H9 (cell line): ENCODE measurements at regions not wholly inside any gene's neighbourhood (a gene's known extent, or its start where the extent isn't known, plus 50 kb on each side); places are given as distances from the start of the nearest gene placed in this dataset.

Experiments used
- DNase-seq: peaks from one replicate; pipeline ENCODE4 v3.0.0-alpha.2; 2017
- H2AFZ ChIP-seq: one replicate; pipeline ENCODE4 v1.6.1; 2013; ENCODE audit warnings: mild to moderate bottlenecking, low read length, control low read depth, moderate library complexity
- H2AK5ac ChIP-seq: 2 replicates; pipeline ENCODE4 v1.6.1; 2013; ENCODE audit warnings: low read length, control low read depth, mixed read lengths; ENCODE audit not compliant: insufficient read length
- H2BK120ac ChIP-seq: one replicate; pipeline ENCODE4 v1.6.1; 2013; ENCODE audit warnings: low read depth, mild to moderate bottlenecking, low read length, control low read depth, inconsistent platforms; ENCODE audit not compliant: poor library complexity, severe bottlenecking
- H2BK12ac ChIP-seq: 2 replicates; pipeline ENCODE4 v1.6.1; 2013; ENCODE audit warnings: low read length, control low read depth, mixed read lengths, low read depth; ENCODE audit not compliant: insufficient read length
- H2BK15ac ChIP-seq: 2 replicates; pipeline ENCODE4 v1.6.1; 2013; ENCODE audit warnings: low read depth, low read length, control low read depth
- H2BK20ac ChIP-seq: one replicate; pipeline ENCODE4 v1.6.1; 2013; ENCODE audit warnings: low read depth, mild to moderate bottlenecking, low read length, control low read depth, inconsistent platforms; ENCODE audit not compliant: poor library complexity, severe bottlenecking
- H2BK5ac ChIP-seq: 2 replicates; pipeline ENCODE4 v1.6.1; 2013; ENCODE audit warnings: low read length, control low read depth, mixed read lengths; ENCODE audit not compliant: insufficient read length
- H3K14ac ChIP-seq: 2 replicates; pipeline ENCODE4 v1.6.1; 2013; ENCODE audit warnings: low read length, control low read depth; ENCODE audit not compliant: insufficient read depth
- H3K18ac ChIP-seq: 2 replicates; pipeline ENCODE4 v1.6.1; 2013; ENCODE audit warnings: low read depth, mild to moderate bottlenecking, mixed read lengths, low read length, control low read depth; ENCODE audit not compliant: insufficient read length
- H3K23ac ChIP-seq: 2 replicates; pipeline ENCODE4 v1.6.1; 2013; ENCODE audit warnings: low read length, control low read depth, mixed read lengths, low read depth; ENCODE audit not compliant: insufficient read length
- H3K23me2 ChIP-seq: 2 replicates; pipeline ENCODE4 v1.6.1; 2013; ENCODE audit warnings: low read depth, mild to moderate bottlenecking, mixed read lengths, low read length, control low read depth; ENCODE audit not compliant: insufficient read length, poor library complexity, severe bottlenecking
- H3K27ac ChIP-seq: 2 replicates; pipeline ENCODE4 v1.5.1; 2013; ENCODE audit warnings: low read length, control low read depth, mixed read lengths, low read depth; ENCODE audit not compliant: insufficient read length
- H3K27me3 ChIP-seq: 2 replicates; pipeline ENCODE4 v1.6.1; 2013; ENCODE audit warnings: low read length, control low read depth, inconsistent platforms; ENCODE audit not compliant: insufficient read depth
- H3K4ac ChIP-seq: 2 replicates; pipeline ENCODE4 v1.6.1; 2013; ENCODE audit warnings: low read depth, mild to moderate bottlenecking, control low read depth, inconsistent platforms, low read length, moderate library complexity
- H3K4me1 ChIP-seq: 2 replicates; pipeline ENCODE4 v1.6.1; 2013; ENCODE audit warnings: low read length, control low read depth, inconsistent platforms; ENCODE audit not compliant: insufficient read depth
- H3K4me2 ChIP-seq: 2 replicates; pipeline ENCODE4 v1.6.1; 2013; ENCODE audit warnings: low read length, control low read depth, mixed read lengths; ENCODE audit not compliant: insufficient read length, insufficient read depth
- H3K56ac ChIP-seq: 2 replicates; pipeline ENCODE4 v1.6.1; 2013; ENCODE audit warnings: low read depth, mild to moderate bottlenecking, mixed read lengths, low read length, control low read depth; ENCODE audit not compliant: insufficient read length
- H3K79me1 ChIP-seq: 2 replicates; pipeline ENCODE4 v1.6.1; 2013; ENCODE audit warnings: low read depth, mild to moderate bottlenecking, moderate library complexity, low read length, control low read depth, inconsistent platforms; ENCODE audit not compliant: insufficient read depth, poor library complexity, severe bottlenecking
- H3K79me2 ChIP-seq: 2 replicates; pipeline ENCODE4 v1.6.1; 2013; ENCODE audit warnings: low read length, control low read depth, inconsistent platforms; ENCODE audit not compliant: insufficient read depth
- H3K9ac ChIP-seq: 2 replicates; pipeline ENCODE4 v1.6.1; 2013; ENCODE audit warnings: low read length, control low read depth, mixed read lengths; ENCODE audit not compliant: insufficient read length; ENCODE audit errors: extremely low read depth
- H3K9me3 ChIP-seq: one replicate; pipeline ENCODE4 v1.6.1; 2013; ENCODE audit warnings: low read depth, low read length, inconsistent platforms; ENCODE audit not compliant: control insufficient read depth
- H3T11ph ChIP-seq: one replicate; pipeline ENCODE4 v1.6.1; 2013; ENCODE audit warnings: mild to moderate bottlenecking, low read length, control low read depth, inconsistent platforms
- H4K20me1 ChIP-seq: one replicate; pipeline ENCODE4 v1.6.1; 2013; ENCODE audit not compliant: control insufficient read depth, insufficient read length, insufficient read depth
- H4K5ac ChIP-seq: 2 replicates; pipeline ENCODE4 v1.6.1; 2013; ENCODE audit warnings: low read depth, mild to moderate bottlenecking, mixed read lengths, low read length, control low read depth; ENCODE audit not compliant: insufficient read length
- H4K8ac ChIP-seq: replicated peaks from 2 replicates; pipeline ENCODE4 v1.6.1; 2013; ENCODE audit warnings: low read length, control low read depth, mixed read lengths, low read depth; ENCODE audit not compliant: insufficient read length
- H4K91ac ChIP-seq: 2 replicates; pipeline ENCODE4 v1.6.1; 2013; ENCODE audit warnings: low read depth, mild to moderate bottlenecking, moderate library complexity, mixed read lengths, low read length, control low read depth; ENCODE audit not compliant: insufficient read length
- H3K27ac Mint-ChIP-seq, 3 experiments: 2 replicates in 2 of 3; 3 replicates in 1 of 3; pipeline ENCODE4 v1.8.0; 2020 to 2021; ENCODE audit warnings: mixed read lengths in 3 of 3, mild to moderate bottlenecking in 1 of 3, moderate library complexity in 1 of 3
- H3K27me3 Mint-ChIP-seq: 2 replicates; pipeline ENCODE4 v1.8.0; 2021; ENCODE audit warnings: low read depth, mild to moderate bottlenecking, moderate library complexity, mixed read lengths
- H3K36me3 Mint-ChIP-seq, 3 experiments: 2 replicates in 2 of 3; 3 replicates in 1 of 3; pipeline ENCODE4 v1.8.0; 2020 to 2021; ENCODE audit warnings: low read depth in 3 of 3, mixed read lengths in 3 of 3; ENCODE audit not compliant: insufficient read depth in 1 of 3
- H3K4me1 Mint-ChIP-seq, 2 experiments: 2 replicates each; pipeline ENCODE4 v1.8.0; 2020; ENCODE audit warnings: mixed read lengths in 2 of 2
- H3K4me3 Mint-ChIP-seq, 2 experiments: 2 replicates in 1 of 2; 3 replicates in 1 of 2; pipeline ENCODE4 v1.8.0; 2020 to 2021; ENCODE audit warnings: mild to moderate bottlenecking in 2 of 2, mixed read lengths in 2 of 2, moderate library complexity in 1 of 2
- H3K9me3 Mint-ChIP-seq, 2 experiments: 2 replicates in 1 of 2; 3 replicates in 1 of 2; pipeline ENCODE4 v1.8.0; 2020; ENCODE audit warnings: mild to moderate bottlenecking in 2 of 2, mixed read lengths in 2 of 2, moderate library complexity in 1 of 2
- WGBS: extraction: QIAGEN DNeasy Blood & Tissue Kit; methylation state at CpG from one replicate; pipeline ENCODE4 v1.1.7; 2013; ENCODE audit warnings: missing lambda C conversion rate, low lambda C conversion rate, mixed read lengths; ENCODE audit not compliant: insufficient read length; ENCODE audit errors: extremely low coverage; 5-methylcytosine and 5-hydroxymethylcytosine counted together
- TF ChIP-seq, protein P1 (sequence below): fragments of 200-600 bp; sonication (generic); conservative IDR thresholded peaks from 3 replicates; pipeline ENCODE4 v1.8.0; 2021; ENCODE audit warnings: antibody characterized with exemption, mild to moderate bottlenecking

DNA sequence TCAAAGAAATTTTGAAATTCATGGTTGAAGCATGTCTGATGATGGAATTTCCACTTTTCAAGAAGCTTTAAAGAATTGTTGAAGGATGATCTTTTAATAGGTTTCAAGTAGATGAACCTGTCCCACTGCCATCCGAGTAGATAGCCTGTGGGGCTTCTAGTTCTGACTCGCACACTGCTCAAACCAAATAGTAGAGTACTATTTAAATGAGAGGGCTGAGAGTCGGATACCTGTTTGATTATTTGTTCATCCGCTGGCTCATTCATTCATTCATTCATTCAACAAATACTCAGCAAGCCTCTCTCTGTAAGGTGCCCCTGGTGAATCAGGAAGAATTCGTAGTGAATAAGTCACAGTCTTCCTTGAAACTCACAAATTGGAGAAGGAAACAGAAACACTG is 108.2 kb upstream of the IRX5 start:
- Histone ChIP-seq H3K27ac (no peak overlapping the region), H3K79me2 (no peaks in the 10 kb centered on the region), H3K4ac (no peak overlapping the region), H3K4me2 (no peak overlapping the region), H4K5ac (no peak overlapping the region), H4K20me1 (no peaks in the 10 kb centered on the region), H3K23me2 (no peaks in the 10 kb centered on the region), H2BK20ac (no peak overlapping the region), H3K27me3 (no peaks in the 10 kb centered on the region), H2BK5ac (no peak overlapping the region), H3T11ph (no peak overlapping the region), H4K8ac (no peak overlapping the region), H3K56ac (no peak overlapping the region), H3K4me1 (peaks cover 4% of the 10 kb centered on the region; the same call in 1 of the 2 replicates), H2AK5ac (no peak overlapping the region), H4K91ac (no peak overlapping the region), H2BK15ac (no peak overlapping the region), H3K18ac (no peak overlapping the region), H2BK12ac (no peak overlapping the region), H3K23ac (no peak overlapping the region), H3K9me3 (no peaks in the 10 kb centered on the region), H2BK120ac (no peak overlapping the region), H3K9ac (no peak overlapping the region), H3K79me1 (no peaks in the 10 kb centered on the region), H2AFZ (no peak overlapping the region), H3K14ac (no peak overlapping the region)
- no peak overlapping the region for H3K4me3 Mint-ChIP-seq
- peaks cover 0 to 3% of the 10 kb centered on the region in 2 experiments; a peak in 2 of 5 replicates for H3K9me3 Mint-ChIP-seq
- H3K4me1 Mint-ChIP-seq = peaks cover 11 to 12% of the 10 kb centered on the region in 2 experiments
- peaks cover 0 to 2% (median 0%) of the 10 kb centered on the region in 3 experiments; a peak in 2 of 7 replicates for H3K36me3 Mint-ChIP-seq
- no peak overlapping the region for H3K27ac Mint-ChIP-seq
- H3K27me3 Mint-ChIP-seq = no peaks in the 10 kb centered on the region; the same call in 1 of the 2 replicates
- TF ChIP-seq, protein P1, sequence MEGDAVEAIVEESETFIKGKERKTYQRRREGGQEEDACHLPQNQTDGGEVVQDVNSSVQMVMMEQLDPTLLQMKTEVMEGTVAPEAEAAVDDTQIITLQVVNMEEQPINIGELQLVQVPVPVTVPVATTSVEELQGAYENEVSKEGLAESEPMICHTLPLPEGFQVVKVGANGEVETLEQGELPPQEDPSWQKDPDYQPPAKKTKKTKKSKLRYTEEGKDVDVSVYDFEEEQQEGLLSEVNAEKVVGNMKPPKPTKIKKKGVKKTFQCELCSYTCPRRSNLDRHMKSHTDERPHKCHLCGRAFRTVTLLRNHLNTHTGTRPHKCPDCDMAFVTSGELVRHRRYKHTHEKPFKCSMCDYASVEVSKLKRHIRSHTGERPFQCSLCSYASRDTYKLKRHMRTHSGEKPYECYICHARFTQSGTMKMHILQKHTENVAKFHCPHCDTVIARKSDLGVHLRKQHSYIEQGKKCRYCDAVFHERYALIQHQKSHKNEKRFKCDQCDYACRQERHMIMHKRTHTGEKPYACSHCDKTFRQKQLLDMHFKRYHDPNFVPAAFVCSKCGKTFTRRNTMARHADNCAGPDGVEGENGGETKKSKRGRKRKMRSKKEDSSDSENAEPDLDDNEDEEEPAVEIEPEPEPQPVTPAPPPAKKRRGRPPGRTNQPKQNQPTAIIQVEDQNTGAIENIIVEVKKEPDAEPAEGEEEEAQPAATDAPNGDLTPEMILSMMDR = no peak
- no peak for DNase-seq
- WGBS = no CpG with 5 or more reads among the region's 5 CpGs
